ENCODE measurements at regions not wholly inside any gene's neighbourhood (a gene's known extent, or its start where the extent isn't known, plus 50 kb on each side); places are given as distances from the start of the nearest gene placed in this dataset.

GRCh38 chr5:84635235-84636055, 250.8 kb upstream of the EDIL3 start:
- DNase-seq (no peak), ATAC-seq (peak in 1 of 8 donors; percentile 59)
- intact Hi-C loops (cut with DNase I) = no loop called here
- H3K36me3 ChIP-seq = no peaks in the 10 kb centered on the region
- H3K9me3 ChIP-seq = peaks cover 0 to 3% (median 0%) of the 10 kb centered on the region in 11 donors
- no peaks in the 10 kb centered on the region for H3K4me1 ChIP-seq
- no peak overlapping the region for H3K27ac ChIP-seq
- no peak for TF ChIP-seq CTCF (IDR thresholded peaks at IDR 0.05)
- no peak overlapping the region for H3K4me3 ChIP-seq
- 93 to 94% methylated on average over 22 of the region's 22 CpGs for WGBS, 2 donors
- no peaks in the 10 kb centered on the region for H3K27me3 ChIP-seq

GRCh38 chr5:84634256-84634655, 249.6 kb upstream of the EDIL3 start:
- ATAC-seq (peak in 1 of 8 donors; percentile 17), DNase-seq (no peak)
- intact Hi-C loops (cut with DNase I) = no loop called here
- Histone ChIP-seq H3K27ac (no peak overlapping the region), H3K36me3 (no peaks in the 10 kb centered on the region), H3K4me3 (no peak overlapping the region), H3K4me1 (no peaks in the 10 kb centered on the region), H3K27me3 (no peaks in the 10 kb centered on the region), H3K9me3 (peaks cover 0 to 5% (median 0%) of the 10 kb centered on the region in 11 donors)
- WGBS, 2 donors = 88 to 89% methylated on average over 11 of the region's 11 CpGs
- no peak for TF ChIP-seq CTCF (IDR thresholded peaks at IDR 0.05)

- Histone ChIP-seq H3K4me3 (no peak overlapping the region), H3K27ac (no peak overlapping the region), H3K27me3 (no peaks in the 10 kb centered on the region), H3K9me3 (peaks cover 0 to 5% (median 0%) of the 10 kb centered on the region in 11 donors), H3K36me3 (no peaks in the 10 kb centered on the region), H3K4me1 (no peaks in the 10 kb centered on the region)
- ATAC-seq = no peak
- no peak for TF ChIP-seq CTCF (IDR thresholded peaks at IDR 0.05)
- no peak for DNase-seq
- 79% methylated on average over 3 of the region's 3 CpGs for WGBS, 2 donors
- intact Hi-C loops (cut with DNase I) = no loop called here
Measured at GRCh38 chr5:84632418-84632817, 247.7 kb upstream of the EDIL3 start.

GRCh38 chr5:84628918-84629317, 244.2 kb upstream of the EDIL3 start:
- DNase-seq (no peak), ATAC-seq (no peak)
- Histone ChIP-seq H3K9me3 (peaks cover 0 to 5% (median 0%) of the 10 kb centered on the region in 11 donors), H3K36me3 (no peaks in the 10 kb centered on the region), H3K27me3 (no peaks in the 10 kb centered on the region), H3K27ac (no peak overlapping the region), H3K4me3 (no peak overlapping the region), H3K4me1 (no peaks in the 10 kb centered on the region)
- TF ChIP-seq CTCF (IDR thresholded peaks at IDR 0.05) = no peak
- 81 to 85% methylated on average over 2 of the region's 2 CpGs for WGBS, 2 donors
- intact Hi-C loops (cut with DNase I) = no loop called here
